ENCODE measurements at regions not wholly inside any gene's neighbourhood (a gene's known extent, or its start where the extent isn't known, plus 50 kb on each side); places are given as distances from the start of the nearest gene placed in this dataset.

DNA sequence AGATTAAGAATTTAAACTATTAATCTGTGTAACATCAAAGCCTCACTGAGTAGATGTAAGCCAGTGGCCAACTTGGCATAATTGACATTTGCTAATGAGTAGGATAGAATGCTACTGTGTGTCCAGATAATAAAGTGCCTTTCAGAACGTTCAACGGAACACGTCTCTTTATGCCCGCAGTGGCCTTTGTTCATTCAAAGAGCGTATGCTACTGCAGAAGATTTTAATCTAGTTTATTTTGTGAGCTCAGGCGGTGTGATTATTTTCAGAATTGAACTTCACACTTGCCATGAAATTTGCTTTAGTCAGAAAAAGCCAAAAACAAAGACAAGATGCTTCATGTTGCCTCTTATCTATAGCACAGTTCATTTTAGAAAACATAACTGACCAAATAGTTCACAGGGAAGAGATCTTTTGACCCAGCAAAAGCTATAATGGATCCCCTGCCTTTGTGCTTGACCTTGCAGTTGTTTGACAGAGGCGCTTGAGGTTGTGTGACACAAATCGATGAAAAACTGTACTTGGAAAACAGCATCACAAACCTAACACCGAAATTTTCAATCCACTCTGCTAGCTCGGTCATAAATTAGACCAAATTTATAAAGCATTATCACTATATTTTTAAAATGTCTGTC, 530.9 kb upstream of the TYRP1 start:
- Histone ChIP-seq H3K27ac (no peak overlapping the region), H3K4me3 (no peak overlapping the region)
- TF ChIP-seq, protein P1, sequence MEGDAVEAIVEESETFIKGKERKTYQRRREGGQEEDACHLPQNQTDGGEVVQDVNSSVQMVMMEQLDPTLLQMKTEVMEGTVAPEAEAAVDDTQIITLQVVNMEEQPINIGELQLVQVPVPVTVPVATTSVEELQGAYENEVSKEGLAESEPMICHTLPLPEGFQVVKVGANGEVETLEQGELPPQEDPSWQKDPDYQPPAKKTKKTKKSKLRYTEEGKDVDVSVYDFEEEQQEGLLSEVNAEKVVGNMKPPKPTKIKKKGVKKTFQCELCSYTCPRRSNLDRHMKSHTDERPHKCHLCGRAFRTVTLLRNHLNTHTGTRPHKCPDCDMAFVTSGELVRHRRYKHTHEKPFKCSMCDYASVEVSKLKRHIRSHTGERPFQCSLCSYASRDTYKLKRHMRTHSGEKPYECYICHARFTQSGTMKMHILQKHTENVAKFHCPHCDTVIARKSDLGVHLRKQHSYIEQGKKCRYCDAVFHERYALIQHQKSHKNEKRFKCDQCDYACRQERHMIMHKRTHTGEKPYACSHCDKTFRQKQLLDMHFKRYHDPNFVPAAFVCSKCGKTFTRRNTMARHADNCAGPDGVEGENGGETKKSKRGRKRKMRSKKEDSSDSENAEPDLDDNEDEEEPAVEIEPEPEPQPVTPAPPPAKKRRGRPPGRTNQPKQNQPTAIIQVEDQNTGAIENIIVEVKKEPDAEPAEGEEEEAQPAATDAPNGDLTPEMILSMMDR (IDR thresholded peaks at IDR 0.05), result no peak
- DNase-seq (ENCODE audit: low spot score), result no peak

DNA sequence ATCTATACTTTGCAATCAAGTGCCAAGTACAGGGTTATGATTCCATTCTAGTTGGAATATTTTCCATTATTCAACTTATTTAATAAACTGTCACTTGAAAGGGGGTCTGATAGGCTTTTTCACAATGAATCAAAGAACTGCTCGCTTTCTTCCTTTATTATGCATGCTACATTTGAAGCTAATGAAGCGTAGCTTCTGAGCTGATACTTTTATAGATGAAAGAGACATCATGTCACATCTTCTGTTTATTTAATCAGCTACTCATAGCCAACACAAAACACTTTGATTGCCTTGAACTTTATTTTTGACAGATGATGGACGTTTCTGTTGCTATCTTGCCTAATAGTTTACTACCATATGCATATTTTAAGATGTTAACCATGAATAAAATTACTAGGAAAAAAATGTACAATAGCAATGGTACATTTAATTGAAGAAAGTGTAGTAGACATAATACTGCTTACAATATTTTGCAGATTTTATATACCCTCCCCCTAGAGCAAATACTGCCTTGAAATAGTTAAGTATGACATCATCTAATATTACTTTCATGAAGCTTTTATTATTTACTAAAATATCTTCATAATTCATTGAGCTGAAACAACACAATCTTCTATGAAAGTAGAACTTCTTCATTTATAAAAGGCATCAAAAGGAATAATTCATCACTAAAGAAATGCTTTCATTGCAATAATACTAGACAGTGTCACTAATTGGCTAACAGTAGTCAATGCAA, 529.3 kb upstream of the TYRP1 start:
- Histone ChIP-seq H3K4me3 (no peak overlapping the region), H3K27ac (no peak overlapping the region)
- no peak for DNase-seq (ENCODE audit: low spot score)
- TF ChIP-seq, protein P1 (IDR thresholded peaks at IDR 0.05), result no peak

DNA sequence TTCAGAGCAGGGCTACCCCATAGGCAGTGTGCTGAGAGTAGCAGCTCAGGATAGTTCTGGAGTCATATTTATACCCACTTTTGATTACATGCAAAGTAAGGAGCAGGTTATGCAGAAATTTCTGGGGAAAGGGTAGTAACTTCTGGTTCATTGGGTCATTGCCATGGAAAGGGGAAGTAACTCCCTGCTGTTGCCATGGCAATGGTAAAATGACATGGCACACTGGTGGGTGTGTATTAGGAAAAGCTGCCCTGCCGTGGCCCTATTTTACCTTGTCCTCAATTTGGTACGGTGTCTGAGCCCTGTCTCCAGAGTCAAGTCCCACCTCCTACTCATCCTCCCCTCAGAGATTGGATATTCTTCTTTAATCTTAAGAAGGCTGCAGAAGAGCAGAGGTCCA, 526.7 kb upstream of the TYRP1 start:
- DNase-seq (ENCODE audit: low spot score), result no peak
- Histone ChIP-seq H3K27ac (no peak overlapping the region), H3K4me3 (no peak overlapping the region)
- TF ChIP-seq, protein P1 (IDR thresholded peaks at IDR 0.05), result no peak

DNA sequence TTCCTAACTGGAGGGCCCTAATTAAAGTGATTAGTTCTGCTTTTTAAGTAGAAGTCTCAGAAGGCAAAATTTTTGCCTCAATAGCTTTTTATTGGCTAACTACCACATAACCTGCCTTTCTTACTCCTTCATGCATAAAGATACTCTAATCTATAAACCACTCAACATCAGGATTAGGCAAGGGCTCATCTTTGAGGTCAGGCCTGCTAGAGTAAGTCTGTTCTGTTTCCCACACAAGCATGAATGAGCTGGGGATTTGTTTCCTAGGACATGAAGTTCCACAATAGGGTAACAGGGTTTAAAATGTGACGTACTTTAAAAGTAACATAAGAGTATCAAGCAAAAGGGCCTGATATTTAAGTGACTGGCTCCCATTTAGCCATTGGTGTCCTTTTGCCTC, 522.7 kb upstream of the TYRP1 start:
- Histone ChIP-seq H3K4me3 (no peak overlapping the region), H3K27ac (no peak overlapping the region)
- TF ChIP-seq, protein P1 (IDR thresholded peaks at IDR 0.05), result no peak
- no peak for DNase-seq (ENCODE audit: low spot score)

DNA sequence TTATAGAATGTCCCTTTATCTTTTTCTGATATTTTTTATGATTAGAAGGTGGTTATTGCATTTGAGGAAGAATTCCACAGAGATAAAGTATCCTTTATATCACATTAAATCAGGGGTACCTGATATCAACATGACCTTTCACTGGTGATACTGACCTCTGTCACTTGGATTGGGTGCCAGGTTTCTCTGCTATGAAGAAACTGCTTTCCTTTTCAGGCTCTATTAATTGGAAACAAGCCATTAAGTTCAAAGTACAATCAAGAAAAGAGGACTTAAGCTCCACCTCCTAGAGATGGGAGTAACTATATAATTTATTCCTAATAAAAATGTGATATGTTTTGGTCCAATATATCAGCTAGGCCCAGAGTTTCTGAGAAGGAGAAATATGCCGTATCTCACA, 514.6 kb upstream of the TYRP1 start:
- Histone ChIP-seq H3K4me3 (no peak overlapping the region), H3K27ac (no peak overlapping the region)
- DNase-seq (ENCODE audit: low spot score), result no peak
- TF ChIP-seq, protein P1 (IDR thresholded peaks at IDR 0.05), result no peak

DNA sequence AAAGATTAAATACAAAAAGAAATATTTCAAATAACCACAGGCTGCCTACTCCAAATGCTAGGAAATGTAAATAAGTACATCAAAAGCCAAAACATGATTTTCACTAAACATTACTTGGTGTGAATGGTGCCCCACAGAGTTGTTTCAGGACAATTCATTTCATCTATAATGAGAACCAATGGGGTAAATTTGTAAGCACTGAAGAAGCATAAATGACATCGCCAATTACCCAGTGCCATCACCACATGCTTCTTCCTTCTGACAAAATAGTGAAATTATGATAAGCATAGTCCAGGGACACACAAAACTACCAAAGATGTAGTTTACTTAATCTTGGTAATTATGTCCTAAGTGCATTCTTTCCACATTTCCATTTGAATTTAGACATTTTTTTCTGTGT, 510.4 kb upstream of the TYRP1 start:
- TF ChIP-seq, protein P1 (IDR thresholded peaks at IDR 0.05), result no peak
- no peak for DNase-seq (ENCODE audit: low spot score)
- Histone ChIP-seq H3K27ac (no peak overlapping the region), H3K4me3 (no peak overlapping the region)

DNA sequence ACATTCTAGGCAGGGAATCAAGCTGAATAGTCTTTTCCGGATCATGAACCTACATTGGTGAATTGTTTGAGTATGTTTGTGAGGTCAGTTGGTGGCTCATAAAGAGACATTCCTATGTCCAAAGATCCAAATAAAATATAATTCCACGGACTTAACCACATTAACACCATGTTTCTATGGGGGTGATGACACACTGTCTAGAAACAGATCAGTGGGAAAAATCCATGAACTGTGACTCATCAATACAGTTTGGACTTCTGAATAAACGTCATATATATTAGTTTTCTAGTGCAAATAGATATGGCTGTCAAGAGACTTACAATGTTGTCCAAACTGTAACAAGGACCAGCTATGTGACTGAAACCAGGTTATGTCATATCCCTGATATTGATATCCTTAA, 509.9 kb upstream of the TYRP1 start:
- no peak overlapping the region for H3K27ac ChIP-seq
- TF ChIP-seq, protein P1 (IDR thresholded peaks at IDR 0.05), result no peak
- DNase-seq (ENCODE audit: low spot score), result no peak
- no peak overlapping the region for H3K4me3 ChIP-seq

Data from coronary artery (tissue), 2 donors.